Endothelial cell of umbilical vein (primary cell): ENCODE measurements at regions not wholly inside any gene's neighbourhood (a gene's known extent, or its start where the extent isn't known, plus 50 kb on each side); places are given as distances from the start of the nearest gene placed in this dataset.

Source experiments
- BruUV-seq: library from RNA; stranded (reverse); fragments of 400-500 nt; replicated peaks from 2 replicates; lab custom pipeline; 2021; lab: Mats Ljungman, UMichigan
- CTCF ChIA-PET: fragments of 300-600, 350-600 bp; sonication (Branson Sonifier 250); formaldehyde crosslinking; loops from one replicate; lab custom pipeline; 2021; ENCODE audit warnings: antibody characterized with exemption, inconsistent platforms; lab: Charles Lee
- POLR2A ChIA-PET: fragments of 300-600, 350-600 bp; sonication (Branson Sonifier 250); formaldehyde crosslinking; loops from one replicate; lab custom pipeline; 2021; ENCODE audit warnings: antibody characterized with exemption, inconsistent platforms; lab: Charles Lee
- DNase-seq: peaks from one replicate; pipeline ENCODE4 v3.0.0-alpha.2; 2011; ENCODE audit warnings: low read depth, low spot score
- FAIRE-seq: peaks from 2 replicates; lab custom pipeline; 2011; peaks lifted over from hg19 to GRCh38; lab: Jason Lieb, UNC
- H2AFZ ChIP-seq: 2 replicates; pipeline ENCODE4 v1.6.0; 2012; ENCODE audit warnings: low read depth, low read length, control low read depth, inconsistent platforms
- H3K27ac ChIP-seq: 2 replicates; pipeline ENCODE4 v1.5.1; 2011; ENCODE audit warnings: low read depth, mild to moderate bottlenecking, control low read depth, low read length, moderate library complexity; ENCODE audit not compliant: insufficient read depth
- H3K27me3 ChIP-seq, 2 experiments: 2 replicates each; pipeline versions ENCODE4 v1.6.0 to v1.6.1; 2011; ENCODE audit warnings: low read length in 2 of 2, mixed read lengths in 1 of 2; ENCODE audit not compliant: control insufficient read depth in 2 of 2, insufficient read depth in 2 of 2
- H3K36me3 ChIP-seq, 2 experiments: 2 replicates in 1 of 2; 3 replicates in 1 of 2; pipeline ENCODE4 v1.5.1; 2011; ENCODE audit warnings: low read length in 2 of 2, mild to moderate bottlenecking in 1 of 2, moderate library complexity in 1 of 2; ENCODE audit not compliant: control insufficient read depth in 2 of 2, insufficient read depth in 2 of 2; ENCODE audit errors: extremely low read depth in 1 of 2
- H3K4me1 ChIP-seq: 3 replicates; pipeline ENCODE4 v1.5.1; 2011; ENCODE audit warnings: mild to moderate bottlenecking, low read length; ENCODE audit not compliant: control insufficient read depth, insufficient read depth; ENCODE audit errors: extremely low read depth
- H3K4me2 ChIP-seq: 2 replicates; pipeline ENCODE4 v1.6.1; 2011; ENCODE audit warnings: low read length, control low read depth, mixed read lengths; ENCODE audit not compliant: insufficient read depth
- H3K4me3 ChIP-seq, 3 experiments: fragments of 200-600 bp in 1 of 3; sonication (generic), shearing (Covaris generic) in 1 of 3; replicated peaks in 1 of 3; 2 replicates each; pipeline ENCODE4 v1.5.1; 2011 to 2016; ENCODE audit warnings: control low read depth in 3 of 3, low read length in 3 of 3, mild to moderate bottlenecking in 2 of 3, inconsistent platforms in 1 of 3, low read depth in 1 of 3, moderate library complexity in 1 of 3; ENCODE audit not compliant: insufficient read depth in 1 of 3
- H3K79me2 ChIP-seq: 2 replicates; pipeline ENCODE4 v1.6.0; 2012; ENCODE audit warnings: low read length, inconsistent platforms; ENCODE audit not compliant: control insufficient read depth, insufficient read depth
- H3K9ac ChIP-seq: replicated peaks from 2 replicates; pipeline ENCODE3; 2011; ENCODE audit warnings: low read length, control low read depth; ENCODE audit not compliant: insufficient read depth; ENCODE audit errors: extremely low read depth
- H3K9me1 ChIP-seq: replicated peaks from 3 replicates; pipeline ENCODE4 v1.6.0; 2011; ENCODE audit warnings: mild to moderate bottlenecking, low read length; ENCODE audit not compliant: control insufficient read depth, insufficient read depth; ENCODE audit errors: extremely low read depth
- H3K9me3 ChIP-seq: replicated peaks from 2 replicates; pipeline ENCODE4 v1.5.1; 2012; ENCODE audit warnings: low read length, inconsistent platforms; ENCODE audit not compliant: control insufficient read depth, insufficient read depth
- H4K20me1 ChIP-seq: replicated peaks from 2 replicates; pipeline ENCODE3; 2011; ENCODE audit warnings: mild to moderate bottlenecking, low read length; ENCODE audit not compliant: control insufficient read depth, insufficient read depth; ENCODE audit errors: extremely low read depth
- EZH2 ChIP-seq: IDR thresholded peaks from 2 replicates; pipeline ENCODE4 v1.6.1; 2012; ENCODE audit warnings: borderline replicate concordance, low read depth, mild to moderate bottlenecking, moderate library complexity, low read length, inconsistent platforms; ENCODE audit not compliant: severe bottlenecking
- FOS ChIP-seq: IDR thresholded peaks from 2 replicates; pipeline ENCODE4 v1.6.1; 2011; ENCODE audit warnings: mild to moderate bottlenecking, low read length, moderate library complexity, borderline replicate concordance; ENCODE audit not compliant: insufficient read depth
- GATA2 ChIP-seq: IDR thresholded peaks from 2 replicates; pipeline ENCODE4 v1.7.0; 2011; ENCODE audit warnings: low read depth, mild to moderate bottlenecking, moderate library complexity, mixed read lengths, low read length; ENCODE audit not compliant: insufficient read length, insufficient read depth
- JUN ChIP-seq: IDR thresholded peaks from 2 replicates; pipeline ENCODE4 v1.6.1; 2011; ENCODE audit warnings: borderline replicate concordance, low read depth; ENCODE audit not compliant: insufficient read length, insufficient read depth
- MYC ChIP-seq: IDR thresholded peaks from one replicate; pipeline ENCODE4 v1.6.1; 2011; ENCODE audit warnings: mild to moderate bottlenecking, low read depth, low read length
- POLR2A ChIP-seq: IDR thresholded peaks from 2 replicates; pipeline ENCODE4 v1.6.1; 2012; ENCODE audit warnings: low read depth, mild to moderate bottlenecking, control low read depth, low read length
- POLR2AphosphoS5 ChIP-seq: IDR thresholded peaks from 2 replicates; pipeline ENCODE4 v1.6.1; 2012; ENCODE audit warnings: low read depth, mild to moderate bottlenecking, control low read depth, low read length, moderate library complexity; ENCODE audit not compliant: insufficient read depth
- dilution Hi-C: fragments of 300-500 bp; cut with MboI; formaldehyde crosslinking; loops from one replicate; pipeline ENCODE4 v1.15.0; 2019; ENCODE audit warnings: low sequenced_read_pairs; ENCODE audit not compliant: extremely low pct_ligation_motif_present
- intact Hi-C: fragments of 100-400 bp; cut with micrococcal nuclease; formaldehyde crosslinking; loops from one replicate; pipeline ENCODE4 v1.10.0; 2022
- TF ChIP-seq, protein P1 (sequence below), 2 donors: IDR thresholded peaks; 1 replicate in 1 of 2; 2 replicates in 1 of 2; pipeline ENCODE4 v1.5.1; 2011; ENCODE audit warnings: low read length in 2 of 2, mild to moderate bottlenecking in 2 of 2, moderate library complexity in 2 of 2, control low read depth in 1 of 2, inconsistent platforms in 1 of 2, low read depth in 1 of 2; ENCODE audit not compliant: insufficient read depth in 1 of 2; ENCODE audit errors: extremely low read depth in 1 of 2
- TF ChIP-seq, protein P2 (sequence below): IDR thresholded peaks from 2 replicates; pipeline ENCODE4 v1.6.1; 2011; ENCODE audit not compliant: insufficient read depth, insufficient read length

DNA sequence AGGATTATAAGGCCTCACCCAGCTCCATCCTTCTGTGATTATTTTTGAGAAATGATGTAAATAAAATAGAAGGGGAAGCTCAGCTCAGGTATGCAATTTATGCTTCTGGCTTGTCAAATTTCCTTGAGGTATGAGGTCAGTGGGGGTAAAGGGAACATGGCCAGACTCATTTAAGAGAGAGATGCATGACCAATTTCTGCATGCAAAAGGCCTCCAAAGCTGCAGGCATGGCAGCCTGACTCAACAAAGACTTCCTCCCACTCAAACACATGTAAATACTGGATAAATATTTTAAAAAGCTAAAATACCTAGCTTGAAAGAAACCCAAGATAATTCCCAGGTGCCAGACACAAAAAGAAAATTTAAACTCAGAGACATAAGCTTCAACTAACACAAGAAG is 101.4 kb upstream of the SLC1A3 start:
- no peaks in the 10 kb centered on the region for H3K9me3 ChIP-seq
- CTCF ChIA-PET: interaction anchor here (0.8 to 7.3 kb wide), 11 partner anchors 8 to 426 kb away, joined by 3 to 72 read pairs (median 5); no protein-coding TSS in a partner anchor
- no peak for DNase-seq
- dilution Hi-C loops (no loop called here), intact Hi-C loops (loop anchor here (5.0 kb wide), 1 partner anchor 102 kb away; the partner anchor contains the start of gene SLC1A3)
- POLR2A ChIA-PET: no interaction called here
- H3K9ac ChIP-seq: no peak overlapping the region
- H3K9me1 ChIP-seq: no peaks in the 10 kb centered on the region
- FAIRE-seq: no peak
- no peaks in the 10 kb centered on the region for H3K4me1 ChIP-seq
- no peaks in the 10 kb centered on the region for H3K79me2 ChIP-seq
- no peak overlapping the region for H2AFZ ChIP-seq
- no peak overlapping the region for H3K4me2 ChIP-seq
- TF ChIP-seq MYC (no peak), POLR2AphosphoS5 (no peak), POLR2A (no peak), EZH2 (no peak), JUN (no peak), FOS (no peak), GATA2 (no peak)
- TF ChIP-seq, protein P1, sequence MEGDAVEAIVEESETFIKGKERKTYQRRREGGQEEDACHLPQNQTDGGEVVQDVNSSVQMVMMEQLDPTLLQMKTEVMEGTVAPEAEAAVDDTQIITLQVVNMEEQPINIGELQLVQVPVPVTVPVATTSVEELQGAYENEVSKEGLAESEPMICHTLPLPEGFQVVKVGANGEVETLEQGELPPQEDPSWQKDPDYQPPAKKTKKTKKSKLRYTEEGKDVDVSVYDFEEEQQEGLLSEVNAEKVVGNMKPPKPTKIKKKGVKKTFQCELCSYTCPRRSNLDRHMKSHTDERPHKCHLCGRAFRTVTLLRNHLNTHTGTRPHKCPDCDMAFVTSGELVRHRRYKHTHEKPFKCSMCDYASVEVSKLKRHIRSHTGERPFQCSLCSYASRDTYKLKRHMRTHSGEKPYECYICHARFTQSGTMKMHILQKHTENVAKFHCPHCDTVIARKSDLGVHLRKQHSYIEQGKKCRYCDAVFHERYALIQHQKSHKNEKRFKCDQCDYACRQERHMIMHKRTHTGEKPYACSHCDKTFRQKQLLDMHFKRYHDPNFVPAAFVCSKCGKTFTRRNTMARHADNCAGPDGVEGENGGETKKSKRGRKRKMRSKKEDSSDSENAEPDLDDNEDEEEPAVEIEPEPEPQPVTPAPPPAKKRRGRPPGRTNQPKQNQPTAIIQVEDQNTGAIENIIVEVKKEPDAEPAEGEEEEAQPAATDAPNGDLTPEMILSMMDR (IDR thresholded peaks at IDR 0.05; ENCODE audit: extremely low read depth in 1 of 2, insufficient read depth in 1 of 2, low read depth in 1 of 2, low read length in 2 of 2): no peak
- TF ChIP-seq, protein P2, sequence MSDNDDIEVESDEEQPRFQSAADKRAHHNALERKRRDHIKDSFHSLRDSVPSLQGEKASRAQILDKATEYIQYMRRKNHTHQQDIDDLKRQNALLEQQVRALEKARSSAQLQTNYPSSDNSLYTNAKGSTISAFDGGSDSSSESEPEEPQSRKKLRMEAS: no peak
- BruUV-seq: no TSS peak
- H3K4me3 ChIP-seq: no peak overlapping the region
- no peaks in the 10 kb centered on the region for H3K36me3 ChIP-seq
- no peaks in the 10 kb centered on the region for H3K27me3 ChIP-seq
- no peaks in the 10 kb centered on the region for H4K20me1 ChIP-seq
- no peak overlapping the region for H3K27ac ChIP-seq
